ENCODE measurements at regions not wholly inside any gene's neighbourhood (a gene's known extent, or its start where the extent isn't known, plus 50 kb on each side); places are given as distances from the start of the nearest gene placed in this dataset.
"Not testable (repeated sequence)": the region's sequence is repeated elsewhere in the genome, so short reads cannot be mapped to it uniquely, and the experiment has no call there.

DNA sequence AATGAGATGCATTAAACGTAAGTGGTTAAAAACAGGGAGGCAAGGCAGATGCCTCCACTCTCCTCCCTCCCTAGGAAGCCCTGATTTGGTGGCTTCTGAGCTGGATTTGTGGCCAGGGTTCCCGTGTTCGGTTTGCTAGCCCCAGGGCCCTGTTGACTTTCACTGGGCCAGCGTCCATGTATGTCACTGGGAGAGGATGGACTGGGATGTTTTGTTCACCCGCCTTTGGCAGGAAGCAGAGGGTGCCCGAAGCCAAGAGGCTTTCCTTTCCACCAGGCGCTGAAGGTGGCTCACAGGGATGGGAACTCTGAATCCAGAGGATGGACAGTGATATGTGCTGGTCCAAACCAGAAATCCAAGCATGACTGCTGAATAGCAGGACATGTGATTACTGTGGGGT is 146.6 kb downstream of the CSNK2A3 start:
- H3K27me3 ChIP-seq, result no peaks in the 10 kb centered on the region
- Mint-ChIP-seq H3K27me3 (ENCODE audit: insufficient read depth, low read depth) (no peaks in the 10 kb centered on the region), H3K27ac (no peak overlapping the region), H3K4me1 (no peaks in the 10 kb centered on the region), H3K9me3 (peaks cover 11% of the 10 kb centered on the region), H3K36me3 (no peaks in the 10 kb centered on the region), H3K4me3 (no peak overlapping the region)
- TF ChIP-seq, protein P1, sequence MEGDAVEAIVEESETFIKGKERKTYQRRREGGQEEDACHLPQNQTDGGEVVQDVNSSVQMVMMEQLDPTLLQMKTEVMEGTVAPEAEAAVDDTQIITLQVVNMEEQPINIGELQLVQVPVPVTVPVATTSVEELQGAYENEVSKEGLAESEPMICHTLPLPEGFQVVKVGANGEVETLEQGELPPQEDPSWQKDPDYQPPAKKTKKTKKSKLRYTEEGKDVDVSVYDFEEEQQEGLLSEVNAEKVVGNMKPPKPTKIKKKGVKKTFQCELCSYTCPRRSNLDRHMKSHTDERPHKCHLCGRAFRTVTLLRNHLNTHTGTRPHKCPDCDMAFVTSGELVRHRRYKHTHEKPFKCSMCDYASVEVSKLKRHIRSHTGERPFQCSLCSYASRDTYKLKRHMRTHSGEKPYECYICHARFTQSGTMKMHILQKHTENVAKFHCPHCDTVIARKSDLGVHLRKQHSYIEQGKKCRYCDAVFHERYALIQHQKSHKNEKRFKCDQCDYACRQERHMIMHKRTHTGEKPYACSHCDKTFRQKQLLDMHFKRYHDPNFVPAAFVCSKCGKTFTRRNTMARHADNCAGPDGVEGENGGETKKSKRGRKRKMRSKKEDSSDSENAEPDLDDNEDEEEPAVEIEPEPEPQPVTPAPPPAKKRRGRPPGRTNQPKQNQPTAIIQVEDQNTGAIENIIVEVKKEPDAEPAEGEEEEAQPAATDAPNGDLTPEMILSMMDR (IDR thresholded peaks at IDR 0.05), result no peak
- TF ChIP-seq EZH2 (IDR thresholded peaks at IDR 0.05) (no peak), EZH2phosphoT487 (IDR thresholded peaks at IDR 0.05) (no peak)
- DNase-seq (ENCODE audit: low spot score), result no peak
- no peak overlapping the region for H3K27ac ChIP-seq
- H2AFZ ChIP-seq (replicated peaks), result no peak overlapping the region
- no peaks in the 10 kb centered on the region for H3F3A ChIP-seq (ENCODE audit: low read depth)
- no peak overlapping the region for H3K4me2 ChIP-seq
- H3K9me3 ChIP-seq (ENCODE audit: low read depth), result no peaks in the 10 kb centered on the region
- no peak overlapping the region for H3K4me3 ChIP-seq
- H3K79me2 ChIP-seq (ENCODE audit: low read depth), result no peaks in the 10 kb centered on the region
- H3K36me3 ChIP-seq, result no peaks in the 10 kb centered on the region
- H3K4me1 ChIP-seq, result no peaks in the 10 kb centered on the region
- no peaks in the 10 kb centered on the region for H4K20me1 ChIP-seq (ENCODE audit: low read depth)
- H3K9ac ChIP-seq, result no peak overlapping the region

DNA sequence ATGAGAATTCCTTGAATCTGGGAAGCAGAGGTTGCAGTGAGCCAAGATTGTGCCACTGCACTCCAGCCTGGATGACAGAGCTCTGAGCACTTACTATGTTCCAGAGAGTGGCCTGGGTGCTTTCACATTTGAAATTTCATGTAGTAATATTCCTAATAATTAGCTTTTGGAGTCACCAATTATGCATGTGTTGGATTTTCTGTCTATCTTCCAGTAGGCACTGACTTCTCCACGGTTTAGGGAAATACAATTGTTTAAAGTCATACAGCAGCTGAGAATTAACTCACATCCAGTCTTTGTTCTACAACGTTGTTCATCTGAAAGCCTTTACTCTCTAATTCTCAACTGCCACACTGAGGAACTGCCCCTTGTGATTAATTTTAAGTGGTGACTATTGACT is 150.2 kb downstream of the CSNK2A3 start:
- Histone ChIP-seq H3K36me3 (no peaks in the 10 kb centered on the region), H4K20me1 (ENCODE audit: low read depth) (no peaks in the 10 kb centered on the region), H2AFZ (replicated peaks) (no peak overlapping the region), H3K4me1 (no peaks in the 10 kb centered on the region), H3K9me3 (ENCODE audit: low read depth) (no peaks in the 10 kb centered on the region), H3K4me3 (no peak overlapping the region), H3K79me2 (ENCODE audit: low read depth) (no peaks in the 10 kb centered on the region), H3K27me3 (no peaks in the 10 kb centered on the region), H3K27ac (no peak overlapping the region), H3K9ac (no peak overlapping the region), H3F3A (ENCODE audit: low read depth) (no peaks in the 10 kb centered on the region), H3K4me2 (no peak overlapping the region)
- no peaks in the 10 kb centered on the region for H3K4me1 Mint-ChIP-seq
- H3K36me3 Mint-ChIP-seq, result no peaks in the 10 kb centered on the region
- TF ChIP-seq, protein P1 (IDR thresholded peaks at IDR 0.05), result no peak
- no peak for TF ChIP-seq EZH2phosphoT487 (IDR thresholded peaks at IDR 0.05)
- no peak for TF ChIP-seq EZH2 (IDR thresholded peaks at IDR 0.05)
- no peaks in the 10 kb centered on the region for H3K27me3 Mint-ChIP-seq (ENCODE audit: insufficient read depth, low read depth)
- peaks cover 14% of the 10 kb centered on the region for H3K9me3 Mint-ChIP-seq
- H3K27ac Mint-ChIP-seq, result no peak overlapping the region
- no peak overlapping the region for H3K4me3 Mint-ChIP-seq
- no peak for DNase-seq (ENCODE audit: low spot score)

GRCh38 chr11:11201302-11201701 is 151.7 kb downstream of the CSNK2A3 start:
- H3K4me3 Mint-ChIP-seq; H3K79me2 ChIP-seq (ENCODE audit: low read depth); H3K36me3 Mint-ChIP-seq; H2AFZ ChIP-seq (replicated peaks); H3K9ac ChIP-seq; H3K9me3 ChIP-seq (ENCODE audit: low read depth); H4K20me1 ChIP-seq (ENCODE audit: low read depth); H3K4me2 ChIP-seq; H3K27me3 ChIP-seq; H3K27me3 Mint-ChIP-seq (ENCODE audit: insufficient read depth, low read depth); H3K4me3 ChIP-seq; DNase-seq (ENCODE audit: low spot score); H3K27ac Mint-ChIP-seq; H3K4me1 ChIP-seq; H3K36me3 ChIP-seq; H3F3A ChIP-seq (ENCODE audit: low read depth); H3K4me1 Mint-ChIP-seq; H3K27ac ChIP-seq: not testable (repeated sequence)
- H3K9me3 Mint-ChIP-seq, result peaks cover 16% of the 10 kb centered on the region

DNA sequence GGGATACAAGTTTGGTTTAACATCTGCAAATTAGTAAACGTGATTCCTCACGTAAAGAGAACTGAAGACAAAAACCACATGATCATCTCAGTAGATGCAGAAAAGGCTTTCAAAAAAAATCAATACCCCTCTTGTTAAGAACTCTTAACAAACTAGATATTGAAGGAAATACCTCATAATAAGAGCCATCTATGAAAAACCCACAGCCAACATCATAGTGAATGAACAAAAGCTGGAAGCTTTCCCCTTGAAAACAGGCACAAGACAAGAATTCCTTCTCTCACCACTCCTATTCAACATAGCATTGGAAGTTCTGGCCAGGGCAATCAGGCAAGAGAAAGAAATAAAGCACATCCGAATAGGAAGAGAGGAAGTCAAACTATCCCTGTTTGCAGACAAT is 160.5 kb downstream of the CSNK2A3 start:
- H3K36me3 Mint-ChIP-seq, result no peaks in the 10 kb centered on the region
- no peaks in the 10 kb centered on the region for H3K27me3 Mint-ChIP-seq (ENCODE audit: insufficient read depth, low read depth)

More for the DNA sequence above, 160.5 kb downstream of the CSNK2A3 start:
- Histone ChIP-seq H3K9ac (no peak overlapping the region), H3K79me2 (ENCODE audit: low read depth) (no peaks in the 10 kb centered on the region), H3K4me3 (no peak overlapping the region), H2AFZ (replicated peaks) (no peak overlapping the region), H3K9me3 (ENCODE audit: low read depth) (no peaks in the 10 kb centered on the region), H3K27me3 (no peaks in the 10 kb centered on the region), H3K36me3 (no peaks in the 10 kb centered on the region), H3K4me1 (no peaks in the 10 kb centered on the region), H3K4me2 (no peak overlapping the region), H3K27ac (no peak overlapping the region), H3F3A (ENCODE audit: low read depth) (no peaks in the 10 kb centered on the region), H4K20me1 (ENCODE audit: low read depth) (no peaks in the 10 kb centered on the region)
- Mint-ChIP-seq H3K4me1 (peaks cover 4% of the 10 kb centered on the region), H3K27ac (no peak overlapping the region), H3K9me3 (peaks cover 30% of the 10 kb centered on the region), H3K4me3 (no peak overlapping the region)
- DNase-seq (ENCODE audit: low spot score), result no peak
- TF ChIP-seq EZH2 (IDR thresholded peaks at IDR 0.05) (no peak), EZH2phosphoT487 (IDR thresholded peaks at IDR 0.05) (no peak)
- TF ChIP-seq, protein P1 (IDR thresholded peaks at IDR 0.05), result no peak
